Kidney (tissue), 13 donors: ENCODE measurements at regions not wholly inside any gene's neighbourhood (a gene's known extent, or its start where the extent isn't known, plus 50 kb on each side); places are given as distances from the start of the nearest gene placed in this dataset.

Source experiments
- DNase-seq, 5 donors: peaks; one replicate each; pipeline ENCODE4 v3.0.0-alpha.2; 2013 to 2020
- FAIRE-seq: peaks from 2 replicates; lab custom pipeline; 2012; peaks lifted over from hg19 to GRCh38; lab: Jason Lieb, UNC
- H3K27ac ChIP-seq, 2 donors: one replicate each; pipeline ENCODE4 v1.7.0; 2013; ENCODE audit warnings: low read depth in 2 of 2, low read length in 2 of 2, inconsistent platforms in 1 of 2
- H3K27me3 ChIP-seq: one replicate; pipeline ENCODE4 v1.7.1; 2013; ENCODE audit warnings: low read length, inconsistent platforms; ENCODE audit not compliant: control insufficient read depth, insufficient read depth
- H3K36me3 ChIP-seq, 3 donors: one replicate each; pipeline versions ENCODE4 v1.7.0 to v1.7.1; 2013; ENCODE audit warnings: low read length in 3 of 3, control low read depth in 1 of 3, inconsistent platforms in 1 of 3; ENCODE audit not compliant: insufficient read depth in 3 of 3, control insufficient read depth in 2 of 3
- H3K4me1 ChIP-seq, 3 donors: one replicate each; pipeline versions ENCODE4 v1.7.0 to v1.7.1; 2013; ENCODE audit warnings: low read length in 3 of 3, inconsistent platforms in 1 of 3, low read depth in 1 of 3; ENCODE audit not compliant: control insufficient read depth in 2 of 3, insufficient read depth in 2 of 3
- H3K4me3 ChIP-seq, 3 donors: one replicate each; pipeline versions ENCODE4 v1.7.0 to v1.8.1; 2013; ENCODE audit warnings: low read length in 3 of 3, control low read depth in 1 of 3, inconsistent platforms in 1 of 3
- H3K9ac ChIP-seq, 3 donors: one replicate each; pipeline versions ENCODE4 v1.7.0 to v1.7.1; 2013; ENCODE audit warnings: low read length in 3 of 3, control low read depth in 1 of 3, inconsistent platforms in 1 of 3
- H3K9me3 ChIP-seq, 3 donors: one replicate each; pipeline versions ENCODE4 v1.7.0 to v1.7.1; 2013; ENCODE audit warnings: low read length in 3 of 3, control low read depth in 1 of 3, inconsistent platforms in 1 of 3; ENCODE audit not compliant: control insufficient read depth in 2 of 3, insufficient read depth in 1 of 3
- CTCF ChIP-seq: IDR thresholded peaks from 3 replicates; pipeline ENCODE4 v1.5.1; 2012; ENCODE audit warnings: mild to moderate bottlenecking, moderate library complexity, borderline replicate concordance; ENCODE audit not compliant: insufficient read depth; ENCODE audit errors: extremely low read depth
- intact Hi-C: fragments of 100-400 bp; cut with DNase I; formaldehyde crosslinking; loops from one replicate; pipeline ENCODE4 v1.11.1; 2022
- donor health status: control.
- donor health status: control.
- donor health status: control.
- donor health status: control.
- donor health status: control.
- donor health status: DM: yes; HTN: yes; CAD: no.
- donor health status: Normal renal cell carcinoma (clear cell type).

DNA sequence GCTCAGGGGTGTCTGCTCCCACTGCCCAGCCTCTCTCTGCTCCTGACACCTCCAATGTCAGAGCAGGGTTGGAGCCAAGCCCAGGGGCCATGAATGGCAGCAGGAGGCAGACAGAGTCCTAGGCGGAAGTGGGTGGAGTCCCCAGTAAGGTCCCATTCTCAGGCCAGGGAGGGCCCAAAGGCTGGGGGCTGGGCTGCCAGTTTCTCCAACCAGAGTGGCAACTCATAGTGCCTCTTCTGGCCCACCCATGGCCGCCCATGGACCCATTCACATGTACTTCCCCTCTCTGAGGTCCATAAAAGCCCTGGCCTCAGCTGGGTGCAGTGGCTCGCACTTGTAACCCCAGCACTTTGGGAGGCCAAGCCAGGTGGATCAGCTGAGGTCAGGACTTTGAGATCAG, 261.8 kb upstream of the TNC start:
- Histone ChIP-seq H3K4me3 (no peak overlapping the region), H3K27ac (no peak overlapping the region), H3K9ac (no peak overlapping the region), H3K36me3 (no peaks in the 10 kb centered on the region), H3K4me1 (peaks cover 0 to under 1% (median 0%) of the 10 kb centered on the region in 3 donors), H3K27me3 (no peaks in the 10 kb centered on the region), H3K9me3 (peaks cover 0 to 11% (median 7%) of the 10 kb centered on the region in 3 donors)
- intact Hi-C loops: no loop called here
- FAIRE-seq: no peak
- DNase-seq: peak in 1 of 5 donors; percentile 55
- no peak for TF ChIP-seq CTCF

GRCh38 chr9:115382865-115383264, 264.9 kb upstream of the TNC start:
- no peak for DNase-seq
- H3K36me3 ChIP-seq: no peaks in the 10 kb centered on the region
- FAIRE-seq: no peak
- H3K4me3 ChIP-seq: no peak overlapping the region
- no peak overlapping the region for H3K9ac ChIP-seq
- no peaks in the 10 kb centered on the region for H3K27me3 ChIP-seq
- H3K4me1 ChIP-seq: no peaks in the 10 kb centered on the region
- H3K9me3 ChIP-seq: peaks cover 0 to 11% (median 7%) of the 10 kb centered on the region in 3 donors
- TF ChIP-seq CTCF: no peak
- intact Hi-C loops: no loop called here
- H3K27ac ChIP-seq: no peak overlapping the region

DNA sequence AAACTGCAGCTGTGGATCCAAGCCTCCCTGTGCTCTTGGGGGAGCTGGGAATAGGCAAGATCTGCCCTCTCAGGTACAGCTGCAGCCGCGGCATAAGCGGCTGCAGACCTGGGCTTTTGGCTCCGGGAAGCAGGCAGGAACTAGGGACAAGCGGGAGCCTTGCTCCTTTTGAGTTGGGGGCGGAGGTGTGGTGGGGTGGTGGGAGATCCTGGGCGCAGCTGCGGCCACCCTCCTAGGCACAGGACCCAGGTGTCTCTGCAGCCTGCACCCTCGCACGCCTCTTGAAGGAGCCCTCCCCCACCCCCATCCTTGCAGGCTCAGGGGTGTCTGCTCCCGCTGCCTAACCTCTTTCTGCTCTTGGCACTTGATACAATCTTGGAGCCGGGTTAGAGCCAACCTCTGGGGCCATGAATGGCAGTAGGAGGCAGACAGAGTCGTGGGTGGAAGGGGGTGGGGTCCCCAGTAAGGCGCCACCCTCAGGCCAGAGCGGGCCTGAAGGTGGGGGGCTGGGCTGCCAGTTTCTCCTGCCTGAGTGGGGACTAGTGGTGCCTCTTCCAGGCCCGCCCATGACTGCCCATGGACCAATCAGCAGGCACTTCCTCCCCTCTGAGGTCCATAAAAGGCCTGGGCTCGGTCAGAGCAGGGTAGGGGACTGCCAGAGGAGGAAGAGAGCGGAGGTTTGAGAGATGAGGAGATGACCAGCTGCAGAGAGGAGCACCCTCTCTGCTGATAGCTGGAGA, 267.6 kb upstream of the TNC start:
- Histone ChIP-seq H3K9ac (no peak overlapping the region), H3K36me3 (no peaks in the 10 kb centered on the region), H3K4me3 (no peak overlapping the region), H3K9me3 (peaks cover 0 to 11% (median 7%) of the 10 kb centered on the region in 3 donors), H3K27ac (no peak overlapping the region), H3K27me3 (no peaks in the 10 kb centered on the region), H3K4me1 (no peaks in the 10 kb centered on the region)
- FAIRE-seq: no peak
- peak in 1 of 5 donors; percentile 61 for DNase-seq
- no peak for TF ChIP-seq CTCF
- intact Hi-C loops: no loop called here
